T-cell (primary cell): ENCODE measurements at regions not wholly inside any gene's neighbourhood (a gene's known extent, or its start where the extent isn't known, plus 50 kb on each side); places are given as distances from the start of the nearest gene placed in this dataset.
A peak's percentile ranks its signal among the peaks of the same experiment; 100 is the strongest.

Experiments used
- ATAC-seq, 4 experiments: fragments of 200-7000 bp in 3 of 4; fragments of 150-1000 bp in 1 of 4; cut with Tn5 transposase; replicated peaks in 1 of 4; 1 replicate in 3 of 4; 2 replicates in 1 of 4; pipeline ENCODE4 v1.10.0; 2021; ENCODE audit warnings: moderate library complexity in 3 of 4, mild to moderate bottlenecking in 2 of 4, moderate number of reproducible peaks in 1 of 4
- CTCF ChIA-PET, 2 donors: fragments of 300-600 bp; sonication (Branson Sonifier 250); formaldehyde crosslinking; loops; one replicate each; lab custom pipeline; 2022; ENCODE audit warnings: antibody characterized with exemption in 2 of 2; lab: Charles Lee
- POLR2A ChIA-PET, 2 donors: fragments of 300-600 bp; sonication (Branson Sonifier 250); formaldehyde crosslinking; loops; one replicate each; lab custom pipeline; 2022; ENCODE audit warnings: antibody characterized with exemption in 2 of 2; lab: Charles Lee
- DNase-seq, 35 experiments: peaks; one replicate each; pipeline versions ENCODE4 v3.0.0 to v3.0.0-alpha.2; 2013 to 2023
- H3K27ac ChIP-seq: one replicate; pipeline ENCODE4 v1.5.1; 2013; ENCODE audit warnings: low read length
- H3K27me3 ChIP-seq, 2 experiments: replicated peaks in 1 of 2; 1 replicate in 1 of 2; 2 replicates in 1 of 2; pipeline versions ENCODE4 v1.6.1 to v1.7.0; 2013; ENCODE audit warnings: low read length in 1 of 2, mixed read lengths in 1 of 2; ENCODE audit not compliant: control insufficient read depth in 2 of 2, insufficient read depth in 2 of 2; ENCODE audit errors: extremely low read depth in 1 of 2
- H3K36me3 ChIP-seq, 2 donors: 1 replicate in 1 of 2; 2 replicates in 1 of 2; pipeline versions ENCODE4 v1.6.1 to v1.7.0; 2013; ENCODE audit warnings: low read length in 1 of 2; ENCODE audit not compliant: control insufficient read depth in 2 of 2, insufficient read depth in 1 of 2; ENCODE audit errors: extremely low read depth in 1 of 2
- H3K4me1 ChIP-seq, 2 experiments: 1 replicate in 1 of 2; 2 replicates in 1 of 2; pipeline versions ENCODE4 v1.6.1 to v1.7.0; 2013; ENCODE audit warnings: low read length in 2 of 2, mixed read lengths in 1 of 2; ENCODE audit not compliant: insufficient read depth in 2 of 2, control insufficient read depth in 1 of 2; ENCODE audit errors: extremely low read depth in 1 of 2
- H3K4me3 ChIP-seq, 2 donors: 1 replicate in 1 of 2; 2 replicates in 1 of 2; pipeline versions ENCODE4 v1.5.1 to v1.7.0; 2013; ENCODE audit warnings: mild to moderate bottlenecking in 2 of 2, low read length in 1 of 2, moderate library complexity in 1 of 2; ENCODE audit not compliant: control insufficient read depth in 1 of 2; ENCODE audit errors: extremely low read depth in 1 of 2
- H3K9me3 ChIP-seq: 2 replicates; pipeline ENCODE4 v1.7.0; 2013
- H3K27ac Mint-ChIP-seq, 2 donors: one replicate each; pipeline ENCODE4 v1.8.0; 2020 to 2021; ENCODE audit warnings: mild to moderate bottlenecking in 2 of 2, mixed read lengths in 2 of 2
- H3K27me3 Mint-ChIP-seq, 2 donors: one replicate each; pipeline ENCODE4 v1.8.0; 2021 to 2022; ENCODE audit warnings: mixed read lengths in 2 of 2
- H3K36me3 Mint-ChIP-seq: one replicate; pipeline ENCODE4 v1.8.0; 2021; ENCODE audit warnings: mixed read lengths
- H3K4me1 Mint-ChIP-seq, 3 donors: one replicate each; pipeline ENCODE4 v1.8.0; 2020 to 2022; ENCODE audit warnings: mixed read lengths in 3 of 3, mild to moderate bottlenecking in 1 of 3
- H3K4me3 Mint-ChIP-seq, 3 donors: one replicate each; pipeline ENCODE4 v1.8.0; 2020 to 2022; ENCODE audit warnings: mild to moderate bottlenecking in 3 of 3, mixed read lengths in 3 of 3, moderate library complexity in 3 of 3
- H3K9me3 Mint-ChIP-seq, 3 donors: one replicate each; pipeline ENCODE4 v1.8.0; 2020 to 2022; ENCODE audit warnings: mixed read lengths in 3 of 3
- WGBS: methylation state at CpG from one replicate; pipeline ENCODE4 v1.1.5; 2013; ENCODE audit warnings: missing lambda C conversion rate; ENCODE audit not compliant: insufficient coverage; 5-methylcytosine and 5-hydroxymethylcytosine counted together

DNA sequence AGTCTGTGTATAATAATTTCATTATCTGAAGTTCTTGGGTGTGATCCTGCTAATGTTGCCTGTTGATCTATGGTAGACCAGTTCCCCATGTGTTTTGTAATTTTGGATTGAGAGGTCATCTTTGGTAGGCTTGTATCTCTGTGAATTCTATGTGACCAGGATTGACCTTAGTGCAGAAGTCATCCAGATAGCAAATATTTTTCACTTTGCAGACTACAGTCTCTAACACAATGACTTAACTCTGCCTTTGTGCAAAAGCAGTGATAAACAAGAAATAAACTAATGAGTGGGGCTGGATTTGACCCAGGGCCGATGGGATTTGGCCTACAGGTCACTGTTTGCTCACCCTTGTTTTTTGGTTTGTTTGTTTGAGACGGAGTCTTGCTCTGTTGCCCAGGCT is 144.6 kb upstream of the MYL2 start:
- Mint-ChIP-seq H3K9me3 (no peaks in the 10 kb centered on the region), H3K27ac (peak overlapping the region in 1 of 2 donors; percentile 30), H3K4me1 (peaks cover 16 to 23% (median 16%) of the 10 kb centered on the region in 3 donors), H3K4me3 (no peak overlapping the region), H3K27me3 (peaks cover 0 to 3% of the 10 kb centered on the region in 2 donors), H3K36me3 (no peaks in the 10 kb centered on the region)
- 91% methylated on average over 2 of the region's 2 CpGs for WGBS
- Histone ChIP-seq H3K27ac (no peak overlapping the region), H3K27me3 (peaks cover 0 to 11% of the 10 kb centered on the region in 2 experiments), H3K9me3 (no peaks in the 10 kb centered on the region), H3K36me3 (no peaks in the 10 kb centered on the region), H3K4me1 (peaks cover 12 to 21% of the 10 kb centered on the region in 2 experiments), H3K4me3 (no peak overlapping the region)
- ATAC-seq (no peak), DNase-seq (no peak)
- ChIA-PET POLR2A (no interaction called here), CTCF (no interaction called here)

DNA sequence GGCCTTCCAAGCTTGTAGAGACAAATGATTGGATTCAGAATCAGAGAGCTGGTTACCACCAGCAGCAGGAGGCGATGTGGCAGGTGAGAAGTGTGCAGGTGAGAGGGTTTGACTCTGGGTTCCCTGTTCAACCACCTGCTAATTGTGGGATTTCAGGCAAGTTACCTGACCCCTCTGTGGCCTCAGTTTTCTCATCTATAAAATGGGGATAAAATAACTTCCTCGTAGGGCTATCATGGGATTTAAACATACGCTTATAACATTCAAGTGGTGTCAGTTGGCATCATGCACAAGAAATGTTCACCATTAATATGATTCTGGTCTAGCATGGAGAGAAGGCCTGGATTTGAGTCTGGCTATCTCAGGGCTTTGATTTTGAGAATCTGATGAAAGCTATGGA is 143.8 kb upstream of the MYL2 start:
- Mint-ChIP-seq H3K4me1 (peaks cover 14 to 20% (median 16%) of the 10 kb centered on the region in 3 donors), H3K4me3 (no peak overlapping the region), H3K27me3 (peaks cover 0 to 3% of the 10 kb centered on the region in 2 donors), H3K36me3 (no peaks in the 10 kb centered on the region), H3K9me3 (no peaks in the 10 kb centered on the region), H3K27ac (no peak overlapping the region)
- Histone ChIP-seq H3K9me3 (no peaks in the 10 kb centered on the region), H3K27ac (no peak overlapping the region), H3K36me3 (no peaks in the 10 kb centered on the region), H3K27me3 (peaks cover 0 to 11% of the 10 kb centered on the region in 2 experiments), H3K4me3 (no peak overlapping the region), H3K4me1 (peaks cover 12 to 27% of the 10 kb centered on the region in 2 experiments)
- CTCF ChIA-PET, result no interaction called here
- 83% methylated on average over 1 of the region's 3 CpGs for WGBS
- DNase-seq, result no peak
- POLR2A ChIA-PET, result no interaction called here
- ATAC-seq, result no peak

DNA sequence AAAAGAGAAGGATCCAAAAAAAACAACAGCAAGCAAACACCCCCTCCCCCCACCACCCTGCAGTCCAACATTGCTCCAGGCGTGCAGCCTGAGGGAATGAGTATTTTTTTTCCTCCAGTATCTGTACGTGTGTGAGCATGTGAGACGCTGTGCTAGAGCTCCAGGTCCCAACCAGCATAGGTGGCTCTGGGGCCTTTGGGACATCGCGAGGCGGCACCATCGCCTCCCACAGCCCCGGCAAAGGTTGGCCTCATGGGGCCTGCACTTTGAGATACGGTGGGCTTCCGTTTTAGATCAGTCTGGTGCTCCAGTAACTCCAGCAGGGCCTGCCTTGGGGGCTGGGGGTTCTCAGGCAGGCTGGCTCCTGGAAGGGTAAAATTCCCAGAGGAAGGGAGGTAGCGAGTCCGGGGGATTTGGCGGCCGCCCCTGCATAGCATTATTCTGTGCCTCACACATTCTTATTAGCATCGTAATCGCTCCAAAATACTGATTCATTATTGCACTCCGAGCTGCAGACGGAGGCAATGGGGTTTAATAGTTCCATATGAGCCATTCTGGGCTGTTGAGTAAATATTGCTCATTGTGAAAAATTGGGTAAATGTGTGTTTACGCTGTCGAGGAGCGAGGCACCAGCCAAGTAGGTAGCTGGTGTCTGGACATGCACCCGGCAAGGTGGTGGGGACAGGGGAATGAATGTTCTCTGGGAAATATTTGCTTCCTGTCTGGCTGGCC is 143.1 kb upstream of the MYL2 start:
- no peaks in the 10 kb centered on the region for H3K9me3 Mint-ChIP-seq
- WGBS, result 98% methylated on average over 11 of the region's 22 CpGs

DNA sequence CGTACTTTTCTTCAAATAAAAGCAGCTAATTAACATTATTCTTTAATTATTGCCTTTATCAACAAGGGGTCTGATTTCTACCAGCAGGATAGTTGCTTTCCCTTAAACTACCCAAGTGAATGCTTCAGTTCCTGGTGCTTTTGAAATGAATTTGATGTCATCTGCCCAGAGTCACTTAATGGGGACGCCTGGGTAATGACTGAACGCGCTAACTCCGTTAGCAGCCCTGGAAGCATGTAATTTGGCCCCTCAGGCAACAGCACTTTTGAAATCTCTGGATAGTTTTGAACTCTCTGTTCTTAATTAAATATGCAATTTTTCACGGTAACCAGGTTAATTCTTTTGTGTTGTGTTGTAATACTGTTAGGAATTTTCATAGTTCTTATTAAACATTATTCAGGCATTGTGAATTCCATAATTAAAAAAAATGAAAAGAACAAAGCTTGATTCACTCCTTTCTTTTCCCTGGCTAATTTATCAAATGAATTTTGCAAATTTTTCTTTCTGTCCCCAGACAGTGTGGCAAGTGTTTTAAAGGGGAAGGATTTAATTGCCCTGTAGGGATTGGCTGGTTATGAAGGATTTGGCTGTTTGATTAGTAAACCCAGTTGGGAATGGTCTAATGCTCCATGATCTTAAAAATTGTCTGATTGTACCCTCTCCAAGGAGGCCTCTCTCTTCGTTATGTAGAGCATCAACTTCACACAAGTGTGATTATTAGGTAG is 137.5 kb upstream of the MYL2 start:
- Histone ChIP-seq H3K9me3 (no peaks in the 10 kb centered on the region), H3K27ac (peak overlapping the region; percentile 94), H3K36me3 (no peaks in the 10 kb centered on the region), H3K4me3 (no peak overlapping the region), H3K4me1 (peaks cover 17 to 42% of the 10 kb centered on the region in 2 experiments), H3K27me3 (no peaks in the 10 kb centered on the region)
- Mint-ChIP-seq H3K36me3 (peaks cover 6% of the 10 kb centered on the region), H3K4me1 (peaks cover 33 to 42% (median 35%) of the 10 kb centered on the region in 3 donors), H3K27me3 (no peaks in the 10 kb centered on the region), H3K27ac (peak overlapping the region; percentile 95 to 96), H3K9me3 (peaks cover 4 to 14% (median 10%) of the 10 kb centered on the region in 3 donors), H3K4me3 (peak overlapping the region in 1 of 3 donors; percentile 62)
- DNase-seq, result no peak
- CTCF ChIA-PET, result interaction anchor here in 1 of 2 donors (0.6 kb wide), 1 partner anchor 63 kb away, joined by 3 read pairs; no protein-coding TSS in a partner anchor
- POLR2A ChIA-PET, result no interaction called here
- no peak for ATAC-seq
- 92% methylated on average over 2 of the region's 7 CpGs for WGBS

More for the DNA sequence above, 143.1 kb upstream of the MYL2 start:
- Histone ChIP-seq H3K36me3 (no peaks in the 10 kb centered on the region), H3K4me1 (peaks cover 9 to 26% of the 10 kb centered on the region in 2 experiments), H3K27ac (no peak overlapping the region), H3K27me3 (peaks cover 0 to 10% of the 10 kb centered on the region in 2 experiments), H3K4me3 (no peak overlapping the region), H3K9me3 (no peaks in the 10 kb centered on the region)
- Mint-ChIP-seq H3K36me3 (no peaks in the 10 kb centered on the region), H3K27me3 (peaks cover 0 to 3% of the 10 kb centered on the region in 2 donors), H3K4me1 (peaks cover 17 to 21% (median 17%) of the 10 kb centered on the region in 3 donors), H3K4me3 (no peak overlapping the region), H3K27ac (no peak overlapping the region)
- ATAC-seq (no peak), DNase-seq (no peak)
- ChIA-PET CTCF (interaction anchor here in 1 of 2 donors (0.5 kb wide), 1 partner anchor 1215 kb away, joined by 3 read pairs; no protein-coding TSS in a partner anchor), POLR2A (no interaction called here)

DNA sequence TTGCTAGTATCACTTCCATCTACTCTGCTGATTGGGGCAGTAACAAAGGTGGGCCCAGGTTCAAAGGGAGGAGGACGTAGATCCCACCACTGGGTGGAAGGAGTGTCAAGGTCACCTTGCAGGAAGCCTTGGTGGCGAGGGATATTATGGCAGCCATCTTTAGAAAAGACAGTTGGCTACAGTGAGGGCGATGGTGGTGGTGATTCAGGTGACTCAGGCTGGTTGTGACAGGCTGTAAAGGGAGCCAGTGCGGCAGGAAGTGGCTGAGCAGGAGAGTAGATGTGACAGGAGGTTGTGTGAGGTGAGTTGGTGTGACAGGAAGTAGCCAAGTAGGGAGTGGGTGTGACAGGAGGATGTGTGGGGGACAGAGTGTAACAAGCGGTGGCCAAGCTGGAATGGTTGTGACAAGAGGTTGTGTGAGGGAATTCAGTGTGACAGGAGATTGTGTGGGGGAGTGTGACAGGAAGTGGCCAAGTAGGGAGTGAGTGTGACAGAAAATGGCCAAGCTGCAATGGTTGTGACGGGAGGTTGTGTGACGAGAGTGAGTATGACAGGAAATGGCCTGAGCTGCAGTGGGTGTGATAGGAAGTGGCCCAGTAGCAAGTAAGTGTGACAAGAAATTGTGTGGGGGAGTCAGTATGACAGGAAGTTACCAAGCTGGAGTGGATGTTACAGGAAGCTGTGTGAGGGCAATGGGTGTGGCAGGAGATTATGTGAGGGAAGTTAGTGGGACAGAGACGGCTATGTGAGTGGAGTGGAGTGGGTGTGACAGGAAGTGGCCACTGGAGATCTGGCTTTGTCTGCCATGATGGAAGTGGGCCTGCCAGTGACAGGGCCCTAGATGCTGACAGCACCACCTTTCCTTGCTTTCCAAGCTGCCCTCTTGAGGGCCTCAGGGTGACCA is 136.5 kb upstream of the MYL2 start:
- Mint-ChIP-seq H3K27me3 (no peaks in the 10 kb centered on the region), H3K4me3 (peak overlapping the region; percentile 5 to 62 (median 8)), H3K36me3 (peaks cover 6% of the 10 kb centered on the region), H3K4me1 (peaks cover 33 to 37% (median 35%) of the 10 kb centered on the region in 3 donors), H3K27ac (peak overlapping the region; percentile 95 to 96), H3K9me3 (peaks cover 4 to 14% (median 10%) of the 10 kb centered on the region in 3 donors)
- no peaks in the 10 kb centered on the region for H3K36me3 ChIP-seq
- H3K4me1 ChIP-seq, result peaks cover 17 to 42% of the 10 kb centered on the region in 2 experiments
- POLR2A ChIA-PET, result interaction anchor here in 1 of 2 donors (0.6 kb wide), 1 partner anchor 477 kb away, joined by 3 read pairs; no protein-coding TSS in a partner anchor
- DNase-seq (peak; percentile 31 to 74 (median 53)), ATAC-seq (peak; percentile 86 to 92 (median 90))
- 12% methylated on average over 8 of the region's 8 CpGs for WGBS
- no peaks in the 10 kb centered on the region for H3K9me3 ChIP-seq
- CTCF ChIA-PET, result no interaction called here
- no peak overlapping the region for H3K4me3 ChIP-seq
- H3K27ac ChIP-seq, result peak overlapping the region; percentile 94
- H3K27me3 ChIP-seq, result no peaks in the 10 kb centered on the region
